Ovary (tissue), 7 donors: ENCODE measurements at regions not wholly inside any gene's neighbourhood (a gene's known extent, or its start where the extent isn't known, plus 50 kb on each side); places are given as distances from the start of the nearest gene placed in this dataset.

Source experiments
- DNase-seq, 5 donors: peaks; one replicate each; pipeline ENCODE4 v3.0.0-alpha.2; 2019 to 2020
- H3K27ac ChIP-seq, 2 donors: fragments of 200-600 bp; one replicate each; pipeline versions ENCODE4 v1.5.1 to v1.8.0; 2019 to 2022
- H3K27me3 ChIP-seq: fragments of 200-600 bp; one replicate; pipeline ENCODE4 v1.8.0; 2022
- H3K36me3 ChIP-seq: fragments of 200-600 bp; sonication (generic); one replicate; pipeline ENCODE4 v1.5.1; 2019
- H3K4me1 ChIP-seq: one replicate; pipeline ENCODE4 v1.8.1; 2013; ENCODE audit warnings: mild to moderate bottlenecking, moderate library complexity; ENCODE audit not compliant: insufficient read depth
- H3K4me3 ChIP-seq: fragments of 200-600 bp; sonication (generic); one replicate; pipeline ENCODE4 v1.5.1; 2017
- H3K9me3 ChIP-seq, 2 donors: fragments of 200-600 bp in 1 of 2; sonication (generic) in 1 of 2; one replicate each; pipeline versions ENCODE4 v1.5.1 to v1.8.1; 2013 to 2019; ENCODE audit warnings: mild to moderate bottlenecking in 1 of 2, moderate library complexity in 1 of 2
- CTCF ChIP-seq, 3 donors: fragments of 450-650 bp in 2 of 3; fragments of 200-600 bp in 1 of 3; IDR thresholded peaks; one replicate each; pipeline versions ENCODE4 v1.5.1 to v1.8.0; 2016 to 2022; ENCODE audit warnings: antibody characterized with exemption in 3 of 3, mild to moderate bottlenecking in 1 of 3
- EP300 ChIP-seq: sonication (generic); formaldehyde crosslinking; IDR thresholded peaks from one replicate; pipeline ENCODE4 v1.6.1; 2017; ENCODE audit warnings: antibody characterized with exemption
- POLR2A ChIP-seq: fragments of 450-650 bp; IDR thresholded peaks from one replicate; pipeline ENCODE4 v1.6.1; 2017; ENCODE audit warnings: antibody characterized with exemption, mild to moderate bottlenecking, moderate library complexity
- WGBS, 3 donors: extraction: QIAGEN DNeasy Blood & Tissue Kit in 1 of 3; methylation state at CpG; one replicate each; pipeline versions ENCODE4 v1.1.5 to v1.1.7; 2013 to 2017; 5-methylcytosine and 5-hydroxymethylcytosine counted together
- intact Hi-C, 4 donors: fragments of 100-400 bp; cut with DNase I; formaldehyde crosslinking; loops; one replicate each; pipeline versions ENCODE4 v1.11.0 to v1.15.1; 2022 to 2023
- donor health status: DM: no; HTN: no; CAD: no; lungs with moderate emphysema.
- donor health status: DM: no; HTN: no; CAD: no.
- donor health status: Bipolar disorder and iron deficiency.
- donor health status: DM: no; HTN: no; CAD: no.
- donor health status: DM: yes; HTN: yes; CAD: no.

GRCh38 chr3:25119682-25120081, 308.4 kb upstream of the RARB start:
- DNase-seq = no peak
- H3K36me3 ChIP-seq = no peaks in the 10 kb centered on the region
- no peak for TF ChIP-seq CTCF (IDR thresholded peaks at IDR 0.05)
- TF ChIP-seq EP300 = no peak
- no peak for TF ChIP-seq POLR2A
- intact Hi-C loops = no loop called here
- no peaks in the 10 kb centered on the region for H3K4me1 ChIP-seq
- H3K4me3 ChIP-seq = no peak overlapping the region
- H3K27ac ChIP-seq = no peak overlapping the region
- no peaks in the 10 kb centered on the region for H3K27me3 ChIP-seq
- WGBS, 3 donors = 82 to 98% (median 87%) methylated on average over 1 of the region's 1 CpG
- no peaks in the 10 kb centered on the region for H3K9me3 ChIP-seq

- Histone ChIP-seq H3K36me3 (no peaks in the 10 kb centered on the region), H3K4me1 (no peaks in the 10 kb centered on the region), H3K27me3 (no peaks in the 10 kb centered on the region), H3K9me3 (no peaks in the 10 kb centered on the region), H3K4me3 (no peak overlapping the region), H3K27ac (no peak overlapping the region)
- intact Hi-C loops = no loop called here
- DNase-seq = no peak
- no peak for TF ChIP-seq CTCF (IDR thresholded peaks at IDR 0.05)
- TF ChIP-seq EP300 = no peak
- no peak for TF ChIP-seq POLR2A
- 86 to 90% (median 86%) methylated on average over 4 of the region's 4 CpGs for WGBS, 3 donors
These were observed 307.4 kb upstream of the RARB start for GRCh38 chr3:25120665-25121064.

GRCh38 chr3:25125201-25125600, 302.9 kb upstream of the RARB start:
- Histone ChIP-seq H3K36me3 (no peaks in the 10 kb centered on the region), H3K4me3 (no peak overlapping the region), H3K27me3 (no peaks in the 10 kb centered on the region), H3K27ac (no peak overlapping the region), H3K9me3 (no peaks in the 10 kb centered on the region), H3K4me1 (no peaks in the 10 kb centered on the region)
- TF ChIP-seq POLR2A (no peak), CTCF (IDR thresholded peaks at IDR 0.05) (no peak), EP300 (no peak)
- DNase-seq = no peak
- intact Hi-C loops = no loop called here
- WGBS, 3 donors = 77 to 80% (median 80%) methylated on average over 4 of the region's 4 CpGs

GRCh38 chr3:25128735-25129134, 299.3 kb upstream of the RARB start:
- Histone ChIP-seq H3K4me3 (no peak overlapping the region), H3K27ac (no peak overlapping the region), H3K4me1 (no peaks in the 10 kb centered on the region), H3K9me3 (no peaks in the 10 kb centered on the region), H3K36me3 (no peaks in the 10 kb centered on the region), H3K27me3 (no peaks in the 10 kb centered on the region)
- intact Hi-C loops = no loop called here
- DNase-seq = no peak
- TF ChIP-seq POLR2A (no peak), EP300 (no peak), CTCF (IDR thresholded peaks at IDR 0.05) (no peak)
- WGBS, 3 donors = 77 to 89% (median 87%) methylated on average over 2 of the region's 2 CpGs
